GM21529 (cell line): ENCODE measurements at regions not wholly inside any gene's neighbourhood (a gene's known extent, or its start where the extent isn't known, plus 50 kb on each side); places are given as distances from the start of the nearest gene placed in this dataset.
"Not testable (repeated sequence)": the region's sequence is repeated elsewhere in the genome, so short reads cannot be mapped to it uniquely, and the experiment has no call there.

Source experiments
- ATAC-seq: cut with Tn5 transposase; IDR thresholded peaks from one replicate; pipeline ENCODE4 v1.9.1; 2021; ENCODE audit not compliant: unreplicated experiment

- no peak for ATAC-seq
Observed at GRCh38 chr16:60073376-60073775, 1339.3 kb upstream of the GOT2 start.

DNA sequence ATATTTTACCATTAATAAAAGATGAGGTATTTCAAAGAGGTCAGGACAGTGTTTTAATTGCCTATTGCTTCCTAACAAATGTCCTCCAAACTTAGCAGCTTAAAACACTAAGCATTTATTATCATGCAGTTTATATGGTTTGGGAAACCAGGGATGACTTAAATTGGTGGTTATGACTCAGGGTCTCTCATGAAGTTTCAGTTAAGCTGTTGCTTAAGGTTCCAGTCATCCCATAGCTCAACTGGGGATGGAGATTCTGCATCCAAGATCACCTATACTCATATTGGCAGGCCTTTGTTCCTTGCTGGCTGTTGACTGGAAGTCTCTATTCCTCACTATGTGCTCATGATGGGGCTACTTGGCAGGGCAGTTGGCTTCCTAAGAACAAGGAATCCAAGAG lies 1329.9 kb upstream of the GOT2 start:
- ATAC-seq, result no peak

DNA sequence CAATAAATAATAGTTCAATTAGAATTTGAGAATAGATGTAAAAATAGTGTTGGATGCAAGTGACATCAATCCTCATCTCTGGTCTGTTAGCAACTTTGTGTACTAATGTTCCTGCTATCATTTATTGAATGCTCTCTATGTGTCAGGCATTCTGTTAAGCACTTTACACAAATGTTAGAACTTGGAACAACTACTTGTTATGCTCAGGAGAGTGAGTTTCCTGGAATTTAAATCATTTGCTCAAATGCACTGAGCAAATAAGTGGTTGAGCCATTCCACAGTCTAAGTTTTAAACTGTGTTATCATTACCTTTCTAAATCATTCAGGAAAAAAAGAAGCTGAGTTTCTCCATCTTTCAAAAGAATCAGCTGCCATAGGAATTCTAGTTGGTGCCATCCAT lies 1327.3 kb upstream of the GOT2 start:
- no peak for ATAC-seq

DNA sequence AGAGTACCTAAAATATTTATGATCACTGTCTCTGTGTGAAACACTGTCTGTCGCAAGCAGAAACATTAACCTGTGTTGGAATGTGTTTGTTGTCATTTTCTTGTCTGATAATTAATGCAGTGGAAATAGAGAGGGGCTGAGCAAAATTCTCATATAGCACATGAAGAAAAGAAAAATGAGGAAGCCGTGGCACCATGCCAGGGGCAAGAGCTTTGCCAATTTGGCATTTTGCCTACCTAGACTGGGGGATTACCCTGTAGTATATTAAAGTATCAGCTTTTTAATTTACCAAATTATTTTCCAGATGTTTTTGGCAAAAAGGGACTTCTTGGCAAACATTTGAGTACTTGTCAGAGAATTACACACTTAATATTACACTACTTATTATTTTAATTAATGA lies 1326.6 kb upstream of the GOT2 start:
- ATAC-seq, result no peak

- ATAC-seq, result no peak
Observed at GRCh38 chr16:60059141-60059540, 1325.0 kb upstream of the GOT2 start.

DNA sequence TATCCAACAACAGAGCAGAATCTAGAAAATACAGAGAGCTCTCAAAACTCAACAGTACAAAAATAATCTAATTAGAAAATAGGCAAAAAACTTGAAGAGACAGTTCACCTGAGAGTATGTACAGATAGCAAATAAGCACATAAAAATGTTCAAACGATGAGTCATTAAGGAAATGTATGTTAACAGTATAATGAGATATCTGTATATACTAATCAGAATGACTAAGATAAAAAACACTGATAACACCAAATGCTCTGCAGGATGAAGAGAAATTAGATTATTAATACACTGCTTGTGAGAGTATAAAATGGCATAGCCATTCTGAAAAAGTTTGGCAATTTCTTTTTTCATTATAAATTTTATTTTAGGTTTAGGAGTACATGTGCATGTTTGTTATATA lies 1307.6 kb upstream of the GOT2 start:
- ATAC-seq, result no peak

DNA sequence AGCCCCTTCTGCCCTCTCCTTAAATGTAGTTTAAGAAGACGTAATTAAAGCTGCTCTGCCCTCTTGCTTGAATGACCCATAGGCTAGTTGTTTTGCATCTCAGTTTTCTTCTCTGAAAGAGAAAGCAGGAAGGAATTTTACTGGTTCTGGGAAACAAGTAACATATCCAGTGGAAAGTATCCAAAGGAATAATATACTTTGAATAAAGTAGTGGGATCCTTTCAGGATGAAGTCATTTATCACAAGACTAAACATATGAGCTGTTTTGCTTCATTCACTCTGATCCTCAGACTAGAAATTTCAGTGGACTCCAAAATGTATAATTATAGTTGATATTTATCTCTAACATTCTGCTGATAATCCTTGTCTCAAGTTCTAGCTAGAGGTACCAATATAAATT lies 1297.6 kb upstream of the GOT2 start:
- no peak for ATAC-seq

DNA sequence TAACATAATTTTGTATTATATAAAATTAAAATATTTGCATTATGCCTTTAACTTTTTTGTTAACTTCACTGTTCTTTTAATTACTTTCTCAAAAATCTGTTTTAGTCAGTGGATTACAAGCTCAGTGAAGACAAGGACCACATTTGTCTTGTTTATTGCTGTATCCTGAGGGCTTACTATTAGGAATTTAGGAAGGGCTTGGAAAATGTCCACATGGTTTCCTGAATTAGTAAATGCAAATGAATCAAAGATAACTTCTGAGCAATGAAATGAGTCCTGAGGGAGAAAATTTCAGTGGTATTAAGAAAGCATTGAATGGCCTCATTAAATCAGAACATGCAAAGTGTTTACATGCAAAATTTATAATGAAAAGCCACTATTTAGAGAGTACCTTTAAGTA lies 1293.2 kb upstream of the GOT2 start:
- ATAC-seq, result no peak

DNA sequence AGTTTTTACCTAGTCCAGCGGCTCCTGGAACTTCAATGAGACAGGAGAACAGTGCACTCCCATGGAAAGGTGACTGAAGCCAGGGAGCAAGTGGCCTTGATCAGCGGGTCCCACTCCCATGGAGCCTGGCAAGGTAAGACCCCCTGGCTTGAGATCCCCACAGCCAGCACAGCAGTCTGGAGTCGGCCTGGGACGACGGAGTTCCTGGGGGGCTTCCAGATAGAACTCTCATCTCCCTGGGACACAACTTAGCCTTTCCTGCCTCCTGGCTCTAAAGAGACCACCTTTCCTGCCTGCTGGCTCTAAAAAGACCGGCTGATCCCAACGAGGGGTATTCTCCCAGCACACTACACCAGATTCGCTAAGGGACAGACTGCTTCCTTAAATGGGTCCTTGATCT lies 1279.0 kb upstream of the GOT2 start:
- ATAC-seq, result no peak

- ATAC-seq, result no peak
Observed at GRCh38 chr16:60001523-60001922, 1267.4 kb upstream of the GOT2 start.

GRCh38 chr16:59997706-59998105 lies 1263.6 kb upstream of the GOT2 start:
- ATAC-seq, result no peak

DNA sequence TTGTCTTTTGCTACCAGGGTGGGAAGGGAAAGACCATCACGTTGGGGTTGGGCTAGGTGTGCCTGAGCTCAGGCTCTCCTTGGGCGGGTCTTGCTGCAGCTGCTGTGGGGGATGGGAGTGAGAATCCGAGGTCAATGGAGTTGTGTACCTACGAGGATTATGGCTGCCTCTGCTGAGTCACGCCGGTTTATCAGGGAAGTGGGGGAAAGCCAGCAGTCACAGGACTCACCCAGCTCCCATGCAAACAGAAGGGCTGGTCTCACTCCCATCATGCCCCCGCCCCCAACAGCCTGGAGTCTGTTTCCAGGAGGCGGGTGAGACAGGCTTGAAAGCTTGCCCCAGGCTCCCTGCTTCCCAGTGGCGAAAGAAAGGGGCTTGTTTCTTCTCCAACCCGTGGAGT lies 1259.0 kb upstream of the GOT2 start:
- no peak for ATAC-seq

- no peak for ATAC-seq
Observed at GRCh38 chr16:59991171-59991570, 1257.1 kb upstream of the GOT2 start.

DNA sequence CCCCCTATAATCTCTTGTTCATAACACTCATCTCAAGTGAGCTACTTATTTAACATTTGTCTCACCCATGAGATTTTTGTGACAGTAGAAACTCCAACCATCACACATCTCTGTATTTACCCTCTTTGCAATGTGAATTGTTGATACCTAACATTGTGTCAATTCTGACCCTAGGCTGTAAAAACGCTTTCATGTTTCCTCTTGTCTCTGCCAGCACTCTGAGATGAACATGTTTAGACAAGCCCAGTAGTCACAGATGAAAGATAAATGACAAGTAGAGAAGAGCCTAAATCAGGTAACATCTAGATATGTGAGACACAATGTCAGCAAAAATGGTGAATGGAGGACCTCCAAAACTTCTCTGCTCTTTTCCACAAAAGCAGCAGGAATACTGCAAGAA lies 1254.5 kb upstream of the GOT2 start:
- ATAC-seq, result no peak

DNA sequence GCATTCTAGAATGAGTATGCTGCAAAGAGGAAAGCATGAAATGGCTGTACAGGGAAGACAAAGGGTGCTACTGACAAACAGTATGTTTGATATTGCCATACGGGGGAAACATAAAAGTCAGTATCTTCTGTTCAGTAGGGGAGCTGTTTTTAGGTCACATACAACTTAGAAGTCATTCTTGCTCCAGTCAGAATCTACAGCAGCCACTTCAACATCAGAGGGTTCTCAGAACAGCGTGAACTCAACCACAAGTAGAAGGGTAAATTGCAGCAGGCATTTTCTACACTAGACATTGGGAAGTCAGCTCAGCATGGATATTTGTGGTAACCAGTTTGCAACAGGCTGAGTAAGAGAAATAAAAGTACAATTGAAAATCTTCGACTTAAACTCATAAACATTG lies 1241.8 kb upstream of the GOT2 start:
- ATAC-seq, result no peak

- ATAC-seq, result no peak
Observed at GRCh38 chr16:59973966-59974365, 1239.8 kb upstream of the GOT2 start.

GRCh38 chr16:59971264-59971663 lies 1237.1 kb upstream of the GOT2 start:
- ATAC-seq, result no peak

- no peak for ATAC-seq
Observed at GRCh38 chr16:59964232-59964924, 1230.3 kb upstream of the GOT2 start.

GRCh38 chr16:59959311-59959710 lies 1225.2 kb upstream of the GOT2 start:
- ATAC-seq, result no peak

- ATAC-seq, result no peak
Observed at GRCh38 chr16:59950431-59950830, 1216.3 kb upstream of the GOT2 start.

GRCh38 chr16:59944041-59944440 lies 1209.9 kb upstream of the GOT2 start:
- ATAC-seq, result not testable (repeated sequence)

GRCh38 chr16:59941594-59941993 lies 1207.5 kb upstream of the GOT2 start:
- no peak for ATAC-seq

GRCh38 chr16:59920054-59920453 lies 1185.9 kb upstream of the GOT2 start:
- ATAC-seq, result no peak
